Gastrocnemius medialis (tissue), 4 donors: ENCODE measurements at regions not wholly inside any gene's neighbourhood (a gene's known extent, or its start where the extent isn't known, plus 50 kb on each side); places are given as distances from the start of the nearest gene placed in this dataset.

Experiments
- POLR2A ChIP-seq, 2 donors: fragments of 450-650 bp; IDR thresholded peaks; one replicate each; pipeline ENCODE4 v1.6.1; 2017; ENCODE audit warnings: antibody characterized with exemption in 2 of 2, mild to moderate bottlenecking in 2 of 2, moderate library complexity in 2 of 2
- TF ChIP-seq, protein P1 (sequence below), 5 experiments: fragments of 450-650 bp in 3 of 5; fragments of 200-600 bp in 2 of 5; sonication (generic) in 2 of 5; IDR thresholded peaks in 4 of 5; conservative IDR thresholded peaks in 1 of 5; 1 replicate in 4 of 5; 2 replicates in 1 of 5; pipeline ENCODE4 v1.5.1; 2016 to 2019; ENCODE audit warnings: antibody characterized with exemption in 5 of 5, mild to moderate bottlenecking in 3 of 5, moderate library complexity in 3 of 5

DNA sequence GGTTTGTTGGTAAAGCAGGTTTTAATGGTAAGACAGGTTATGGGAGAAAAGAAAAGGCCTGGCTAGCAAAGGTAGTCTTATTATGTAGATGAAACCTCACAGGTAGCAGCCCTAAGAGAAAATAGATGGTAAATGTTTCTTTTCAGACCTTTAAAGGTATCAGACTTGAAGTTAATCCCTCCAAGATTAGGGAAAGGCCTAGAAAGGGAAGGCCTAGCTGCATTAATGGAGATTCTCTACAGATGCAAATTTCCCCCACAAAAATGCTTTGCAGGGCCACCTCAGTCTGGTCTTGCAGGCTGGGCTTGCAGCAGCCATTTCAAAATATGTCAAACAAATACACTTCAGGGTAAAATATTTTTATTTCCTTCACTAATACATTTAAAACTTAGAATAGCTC, 1410.6 kb downstream of the RPA4 start:
- TF ChIP-seq POLR2A (IDR thresholded peaks at IDR 0.05): no peak
- TF ChIP-seq, protein P1, sequence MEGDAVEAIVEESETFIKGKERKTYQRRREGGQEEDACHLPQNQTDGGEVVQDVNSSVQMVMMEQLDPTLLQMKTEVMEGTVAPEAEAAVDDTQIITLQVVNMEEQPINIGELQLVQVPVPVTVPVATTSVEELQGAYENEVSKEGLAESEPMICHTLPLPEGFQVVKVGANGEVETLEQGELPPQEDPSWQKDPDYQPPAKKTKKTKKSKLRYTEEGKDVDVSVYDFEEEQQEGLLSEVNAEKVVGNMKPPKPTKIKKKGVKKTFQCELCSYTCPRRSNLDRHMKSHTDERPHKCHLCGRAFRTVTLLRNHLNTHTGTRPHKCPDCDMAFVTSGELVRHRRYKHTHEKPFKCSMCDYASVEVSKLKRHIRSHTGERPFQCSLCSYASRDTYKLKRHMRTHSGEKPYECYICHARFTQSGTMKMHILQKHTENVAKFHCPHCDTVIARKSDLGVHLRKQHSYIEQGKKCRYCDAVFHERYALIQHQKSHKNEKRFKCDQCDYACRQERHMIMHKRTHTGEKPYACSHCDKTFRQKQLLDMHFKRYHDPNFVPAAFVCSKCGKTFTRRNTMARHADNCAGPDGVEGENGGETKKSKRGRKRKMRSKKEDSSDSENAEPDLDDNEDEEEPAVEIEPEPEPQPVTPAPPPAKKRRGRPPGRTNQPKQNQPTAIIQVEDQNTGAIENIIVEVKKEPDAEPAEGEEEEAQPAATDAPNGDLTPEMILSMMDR (IDR thresholded peaks at IDR 0.05 in 4 of 5, conservative IDR thresholded peaks at IDR 0.05 in 1 of 5): no peak
